HUES48 (cell line): ENCODE measurements at regions not wholly inside any gene's neighbourhood (a gene's known extent, or its start where the extent isn't known, plus 50 kb on each side); places are given as distances from the start of the nearest gene placed in this dataset.

Experiments
- H3K27ac ChIP-seq: one replicate; pipeline ENCODE4 v1.7.0; 2013; ENCODE audit warnings: low read depth, low read length, inconsistent platforms
- H3K27me3 ChIP-seq: 2 replicates; pipeline ENCODE4 v1.6.1; 2013; ENCODE audit warnings: mild to moderate bottlenecking, low read length; ENCODE audit not compliant: control insufficient read depth, insufficient read depth
- H3K36me3 ChIP-seq: 2 replicates; pipeline ENCODE4 v1.6.1; 2013; ENCODE audit warnings: low read length; ENCODE audit not compliant: control insufficient read depth, insufficient read depth
- H3K4me1 ChIP-seq: 2 replicates; pipeline ENCODE4 v1.6.1; 2013; ENCODE audit warnings: mild to moderate bottlenecking, low read length; ENCODE audit not compliant: control insufficient read depth, insufficient read depth
- H3K4me3 ChIP-seq: 2 replicates; pipeline ENCODE4 v1.5.1; 2013; ENCODE audit warnings: mild to moderate bottlenecking, low read depth, low read length
- H3K9ac ChIP-seq: 2 replicates; pipeline ENCODE4 v1.6.1; 2013; ENCODE audit warnings: mild to moderate bottlenecking, low read depth, low read length, moderate library complexity
- H3K9me3 ChIP-seq: 2 replicates; pipeline ENCODE4 v1.6.1; 2013; ENCODE audit warnings: low read length; ENCODE audit not compliant: control insufficient read depth, insufficient read depth

DNA sequence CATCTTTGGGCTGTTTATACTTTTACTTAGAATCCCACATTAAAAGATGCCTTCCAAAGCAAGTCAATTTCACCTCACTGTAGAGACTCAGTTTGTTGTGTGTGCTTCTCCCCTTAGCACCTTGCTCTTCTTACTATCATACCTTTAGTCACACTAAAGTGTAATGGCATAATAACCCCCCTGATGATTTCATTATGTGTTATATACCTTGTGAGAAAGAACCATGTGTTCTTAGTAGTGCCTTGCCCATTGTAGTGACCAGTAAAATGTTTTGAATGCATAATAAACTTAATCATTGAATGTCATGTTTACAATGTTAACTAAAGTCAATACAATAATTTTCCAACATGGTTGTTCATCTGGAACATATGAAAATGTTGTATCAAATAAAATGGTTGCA lies 1621.9 kb downstream of the PCDH7 start:
- H3K27me3 ChIP-seq, result no peaks in the 10 kb centered on the region
- no peak overlapping the region for H3K27ac ChIP-seq
- H3K9me3 ChIP-seq, result no peaks in the 10 kb centered on the region
- no peak overlapping the region for H3K4me3 ChIP-seq
- H3K4me1 ChIP-seq, result peaks cover 8% of the 10 kb centered on the region
- H3K9ac ChIP-seq, result no peak overlapping the region
- no peaks in the 10 kb centered on the region for H3K36me3 ChIP-seq

DNA sequence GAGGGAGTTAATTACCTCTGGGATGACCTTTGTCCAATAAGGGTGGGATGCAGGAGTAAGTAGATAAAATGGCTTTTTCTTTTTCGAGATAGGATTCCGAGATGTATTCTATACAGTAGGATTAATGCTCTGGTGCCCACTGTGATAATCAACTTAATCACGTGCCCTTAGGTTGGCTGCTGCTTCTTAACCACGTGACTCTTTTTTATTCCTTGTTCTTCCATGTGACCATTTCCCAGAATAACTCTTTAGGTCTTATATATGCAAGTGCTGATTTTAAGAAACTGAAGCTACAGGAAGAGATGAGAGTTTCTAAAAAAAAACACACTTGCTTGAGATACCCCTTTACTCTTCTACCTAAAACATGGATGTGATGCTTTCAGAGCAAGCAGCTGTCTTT lies 1628.9 kb downstream of the PCDH7 start:
- Histone ChIP-seq H3K4me3 (no peak overlapping the region), H3K27ac (no peak overlapping the region), H3K9ac (no peak overlapping the region), H3K27me3 (no peaks in the 10 kb centered on the region), H3K4me1 (no peaks in the 10 kb centered on the region), H3K9me3 (no peaks in the 10 kb centered on the region), H3K36me3 (no peaks in the 10 kb centered on the region)

- no peaks in the 10 kb centered on the region for H3K4me1 ChIP-seq
- H3K36me3 ChIP-seq, result no peaks in the 10 kb centered on the region
- no peaks in the 10 kb centered on the region for H3K9me3 ChIP-seq
- no peak overlapping the region for H3K27ac ChIP-seq
- H3K4me3 ChIP-seq, result no peak overlapping the region
- H3K27me3 ChIP-seq, result no peaks in the 10 kb centered on the region
- no peak overlapping the region for H3K9ac ChIP-seq
Measured at GRCh38 chr4:32374206-32374605, 1654.0 kb downstream of the PCDH7 start.

DNA sequence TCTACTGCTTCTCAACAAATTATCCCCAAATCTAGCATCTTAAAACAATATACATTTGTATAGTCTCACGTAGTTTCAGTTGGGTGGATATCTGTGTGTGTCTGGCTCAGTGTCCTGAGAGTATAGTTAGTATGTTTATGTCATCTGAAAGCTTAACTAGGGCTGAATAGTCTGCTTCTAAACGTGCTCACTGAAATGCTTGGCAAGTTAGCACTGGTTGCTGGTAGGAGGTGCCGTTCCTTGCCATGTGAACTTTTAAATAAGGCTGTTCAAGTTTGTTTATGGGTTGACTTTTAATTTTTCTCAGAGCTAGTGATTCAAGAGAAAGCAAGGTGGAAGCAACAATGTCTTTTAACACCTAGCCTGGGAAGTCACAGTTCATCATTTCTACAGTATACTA lies 1673.6 kb downstream of the PCDH7 start:
- Histone ChIP-seq H3K9ac (no peak overlapping the region), H3K27ac (no peak overlapping the region), H3K36me3 (no peaks in the 10 kb centered on the region), H3K9me3 (no peaks in the 10 kb centered on the region), H3K27me3 (no peaks in the 10 kb centered on the region), H3K4me1 (no peaks in the 10 kb centered on the region), H3K4me3 (no peak overlapping the region)

GRCh38 chr4:32394255-32394654 lies 1674.1 kb downstream of the PCDH7 start:
- H3K9me3 ChIP-seq, result no peaks in the 10 kb centered on the region
- no peak overlapping the region for H3K4me3 ChIP-seq
- H3K9ac ChIP-seq, result no peak overlapping the region
- no peaks in the 10 kb centered on the region for H3K4me1 ChIP-seq
- no peaks in the 10 kb centered on the region for H3K27me3 ChIP-seq
- no peak overlapping the region for H3K27ac ChIP-seq
- H3K36me3 ChIP-seq, result no peaks in the 10 kb centered on the region

- Histone ChIP-seq H3K9me3 (no peaks in the 10 kb centered on the region), H3K27ac (no peak overlapping the region), H3K9ac (no peak overlapping the region), H3K4me3 (no peak overlapping the region), H3K36me3 (no peaks in the 10 kb centered on the region), H3K4me1 (no peaks in the 10 kb centered on the region), H3K27me3 (no peaks in the 10 kb centered on the region)
Measured at GRCh38 chr4:32396507-32397070, 1676.4 kb downstream of the PCDH7 start.

- Histone ChIP-seq H3K27me3 (no peaks in the 10 kb centered on the region), H3K9ac (no peak overlapping the region), H3K4me3 (no peak overlapping the region), H3K4me1 (no peaks in the 10 kb centered on the region), H3K9me3 (no peaks in the 10 kb centered on the region), H3K36me3 (no peaks in the 10 kb centered on the region), H3K27ac (no peak overlapping the region)
Measured at GRCh38 chr4:32400870-32401269, 1680.7 kb downstream of the PCDH7 start.

DNA sequence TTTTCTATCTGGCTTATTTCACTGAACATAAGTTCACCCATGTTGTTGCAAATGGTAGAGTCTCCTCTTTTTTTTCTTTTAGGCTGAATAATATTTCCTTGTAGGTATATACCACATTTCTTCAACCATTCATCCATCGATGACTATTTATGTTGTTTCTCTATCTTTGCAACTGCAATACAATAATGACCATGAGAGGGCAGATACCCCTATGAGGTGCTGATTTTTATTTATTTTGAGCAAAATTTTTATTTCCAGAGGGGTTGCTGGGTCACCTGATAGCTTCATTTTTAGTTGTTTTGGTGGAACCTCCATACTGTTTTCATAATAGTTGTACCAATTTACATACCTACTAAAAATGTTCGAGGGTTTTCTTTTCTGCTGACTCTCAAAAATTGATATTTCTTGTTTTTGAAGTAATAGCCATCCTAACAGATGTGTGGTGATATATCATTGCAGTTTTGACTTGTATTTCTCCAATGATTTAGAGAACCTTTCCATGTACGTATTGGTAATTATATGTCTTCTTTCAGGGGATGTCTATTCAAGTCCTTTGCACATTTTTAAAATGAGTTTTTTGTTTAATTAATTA lies 1697.0 kb downstream of the PCDH7 start:
- no peak overlapping the region for H3K27ac ChIP-seq
- no peaks in the 10 kb centered on the region for H3K4me1 ChIP-seq
- H3K36me3 ChIP-seq, result no peaks in the 10 kb centered on the region
- no peak overlapping the region for H3K9ac ChIP-seq
- no peaks in the 10 kb centered on the region for H3K27me3 ChIP-seq
- H3K4me3 ChIP-seq, result no peak overlapping the region
- 0 out of 2 replicates have a peak, but pooled peaks cover 2% of the 10 kb centered on the region for H3K9me3 ChIP-seq

GRCh38 chr4:32423267-32423666 lies 1703.1 kb downstream of the PCDH7 start:
- Histone ChIP-seq H3K9ac (no peak overlapping the region), H3K4me1 (no peaks in the 10 kb centered on the region), H3K27ac (no peak overlapping the region), H3K4me3 (no peak overlapping the region), H3K36me3 (no peaks in the 10 kb centered on the region), H3K9me3 (0 out of 2 replicates have a peak, but pooled peaks cover 2% of the 10 kb centered on the region), H3K27me3 (no peaks in the 10 kb centered on the region)

DNA sequence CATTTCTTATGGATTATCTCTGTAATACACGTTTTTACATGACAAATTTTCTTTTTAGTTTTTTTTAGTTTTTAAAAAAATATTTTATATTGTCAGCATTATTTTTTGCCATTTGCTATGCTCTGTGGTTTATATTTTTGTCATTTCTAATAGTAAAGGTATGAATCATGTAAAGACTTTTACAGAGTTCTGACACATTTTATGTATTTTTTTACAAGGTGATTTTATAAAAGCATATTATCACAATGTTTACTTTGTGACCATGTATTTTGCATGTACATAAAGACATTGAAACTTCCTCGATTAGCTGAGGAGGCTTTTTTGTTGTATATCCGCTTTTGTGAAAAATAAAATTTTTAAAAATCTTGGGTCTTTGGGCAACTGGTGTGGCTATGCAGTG lies 1705.1 kb downstream of the PCDH7 start:
- no peak overlapping the region for H3K9ac ChIP-seq
- H3K27ac ChIP-seq, result no peak overlapping the region
- H3K9me3 ChIP-seq, result 0 out of 2 replicates have a peak, but pooled peaks cover 2% of the 10 kb centered on the region
- no peak overlapping the region for H3K4me3 ChIP-seq
- no peaks in the 10 kb centered on the region for H3K27me3 ChIP-seq
- no peaks in the 10 kb centered on the region for H3K36me3 ChIP-seq
- H3K4me1 ChIP-seq, result no peaks in the 10 kb centered on the region

DNA sequence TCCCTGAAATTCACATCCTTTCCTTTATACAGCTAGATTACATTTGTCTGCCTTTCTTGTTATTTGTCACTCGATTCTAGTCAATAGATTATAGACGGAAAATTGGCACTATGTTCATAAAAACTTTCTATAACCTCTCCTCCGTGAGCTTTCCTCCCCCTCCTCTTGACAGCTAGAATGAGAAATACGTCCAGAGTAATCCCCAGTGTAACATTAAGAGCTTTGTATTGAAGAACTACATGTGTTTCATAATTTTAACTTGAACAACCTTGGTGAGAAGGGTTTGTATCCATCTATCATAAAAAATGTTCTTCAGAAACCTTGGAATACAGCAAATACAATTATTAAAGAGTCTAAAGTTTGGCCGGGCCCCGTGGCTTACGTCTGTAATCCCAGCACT lies 1707.4 kb downstream of the PCDH7 start:
- H3K27me3 ChIP-seq, result no peaks in the 10 kb centered on the region
- no peaks in the 10 kb centered on the region for H3K9me3 ChIP-seq
- no peak overlapping the region for H3K4me3 ChIP-seq

More for the DNA sequence above, 1707.4 kb downstream of the PCDH7 start:
- H3K36me3 ChIP-seq, result no peaks in the 10 kb centered on the region
- no peaks in the 10 kb centered on the region for H3K4me1 ChIP-seq
- no peak overlapping the region for H3K27ac ChIP-seq
- no peak overlapping the region for H3K9ac ChIP-seq
